ENCODE measurements at regions not wholly inside any gene's neighbourhood (a gene's known extent, or its start where the extent isn't known, plus 50 kb on each side); places are given as distances from the start of the nearest gene placed in this dataset.

- Histone ChIP-seq H3K4me1 (no peaks in the 10 kb centered on the region), H3K27ac (no peak overlapping the region)
- TF ChIP-seq POLR2A (IDR thresholded peaks at IDR 0.05) (no peak), CTCF (IDR thresholded peaks at IDR 0.05) (no peak)
Measured at GRCh38 chr2:152910970-152911369, 192.6 kb downstream of the ARL6IP6 start.

GRCh38 chr2:152907046-152907445, 188.6 kb downstream of the ARL6IP6 start:
- TF ChIP-seq POLR2A (IDR thresholded peaks at IDR 0.05) = no peak
- TF ChIP-seq CTCF (IDR thresholded peaks at IDR 0.05) = no peak
- no peak for DNase-seq
- Histone ChIP-seq H3K36me3 (no peaks in the 10 kb centered on the region), H3K4me3 (no peak overlapping the region), H3K27me3 (no peaks in the 10 kb centered on the region), H3K4me1 (no peaks in the 10 kb centered on the region), H3K9me3 (no peaks in the 10 kb centered on the region), H3K27ac (no peak overlapping the region)
- intact Hi-C loops (cut with DNase I) = no loop called here
- 65 to 82% methylated on average over 5 of the region's 5 CpGs for WGBS, 2 donors

More at GRCh38 chr2:152910970-152911369, 192.6 kb downstream of the ARL6IP6 start:
- H3K36me3 ChIP-seq = no peaks in the 10 kb centered on the region
- no peak overlapping the region for H3K4me3 ChIP-seq
- DNase-seq = no peak
- H3K9me3 ChIP-seq = no peaks in the 10 kb centered on the region
- intact Hi-C loops (cut with DNase I) = no loop called here
- no peaks in the 10 kb centered on the region for H3K27me3 ChIP-seq

- WGBS, 2 donors = 79 to 87% methylated on average over 5 of the region's 5 CpGs
- TF ChIP-seq CTCF (IDR thresholded peaks at IDR 0.05) = no peak
- TF ChIP-seq POLR2A (IDR thresholded peaks at IDR 0.05) = no peak
- H3K27ac ChIP-seq = no peak overlapping the region
- intact Hi-C loops (cut with DNase I) = no loop called here
- no peaks in the 10 kb centered on the region for H3K4me1 ChIP-seq
- H3K27me3 ChIP-seq = no peaks in the 10 kb centered on the region
- no peaks in the 10 kb centered on the region for H3K36me3 ChIP-seq
- DNase-seq = no peak
- no peak overlapping the region for H3K4me3 ChIP-seq
- no peaks in the 10 kb centered on the region for H3K9me3 ChIP-seq
Measured at GRCh38 chr2:152894051-152894450, 175.6 kb downstream of the ARL6IP6 start.

GRCh38 chr2:152890736-152891135, 172.3 kb downstream of the ARL6IP6 start:
- Histone ChIP-seq H3K27me3 (no peaks in the 10 kb centered on the region), H3K9me3 (no peaks in the 10 kb centered on the region), H3K36me3 (no peaks in the 10 kb centered on the region), H3K4me1 (no peaks in the 10 kb centered on the region), H3K4me3 (no peak overlapping the region), H3K27ac (no peak overlapping the region)
- DNase-seq = no peak
- 10 to 19% methylated on average over 2 of the region's 2 CpGs for WGBS, 2 donors
- TF ChIP-seq POLR2A (IDR thresholded peaks at IDR 0.05) (no peak), CTCF (IDR thresholded peaks at IDR 0.05) (no peak)
- intact Hi-C loops (cut with DNase I) = no loop called here

- no peak overlapping the region for H3K27ac ChIP-seq
- no peaks in the 10 kb centered on the region for H3K27me3 ChIP-seq
- intact Hi-C loops (cut with DNase I) = no loop called here
- H3K36me3 ChIP-seq = no peaks in the 10 kb centered on the region
- 53 to 54% methylated on average over 4 of the region's 4 CpGs for WGBS, 2 donors
- no peak overlapping the region for H3K4me3 ChIP-seq
- no peak for DNase-seq
- no peaks in the 10 kb centered on the region for H3K4me1 ChIP-seq
- H3K9me3 ChIP-seq = no peaks in the 10 kb centered on the region
- TF ChIP-seq CTCF (IDR thresholded peaks at IDR 0.05) = no peak
- no peak for TF ChIP-seq POLR2A (IDR thresholded peaks at IDR 0.05)
Measured at GRCh38 chr2:152883951-152884487, 165.6 kb downstream of the ARL6IP6 start.
